ENCODE measurements at regions not wholly inside any gene's neighbourhood (a gene's known extent, or its start where the extent isn't known, plus 50 kb on each side); places are given as distances from the start of the nearest gene placed in this dataset.

- POLR2A ChIA-PET: no interaction called here
- TF ChIP-seq CTCF (IDR thresholded peaks at IDR 0.05): no peak
- Mint-ChIP-seq H3K4me1 (ENCODE audit: low read depth) (no peaks in the 10 kb centered on the region), H3K9me3 (no peaks in the 10 kb centered on the region), H3K27ac (no peak overlapping the region), H3K4me3 (no peak overlapping the region), H3K27me3 (peaks cover 27% of the 10 kb centered on the region), H3K36me3 (ENCODE audit: low read depth) (no peaks in the 10 kb centered on the region)
- CTCF ChIA-PET: no interaction called here
- ATAC-seq (ENCODE audit: poor library complexity) (no peak), DNase-seq (no peak)
- no peaks in the 10 kb centered on the region for H3K4me1 ChIP-seq (ENCODE audit: insufficient read depth, low read length)
- H3K9me3 ChIP-seq (ENCODE audit: control insufficient read depth in 1 of 2, insufficient read depth in 1 of 2, low read length in 2 of 2): no peaks in the 10 kb centered on the region
- no peak overlapping the region for H3K4me3 ChIP-seq (ENCODE audit: low read length)
- no peak overlapping the region for H3K27ac ChIP-seq (ENCODE audit: low read depth in 1 of 2, low read length in 2 of 2)
- peaks cover 2 to 3% of the 10 kb centered on the region in 2 experiments for H3K27me3 ChIP-seq (ENCODE audit: control insufficient read depth in 1 of 2, insufficient read depth in 2 of 2, low read length in 2 of 2)
- intact Hi-C loops (cut with DNase I, micrococcal nuclease): no loop called here
- no peaks in the 10 kb centered on the region for H3K36me3 ChIP-seq (ENCODE audit: insufficient read depth, low read length)
These were observed 257.2 kb downstream of the INSIG2 start for GRCh38 chr2:118345465-118345864.

DNA sequence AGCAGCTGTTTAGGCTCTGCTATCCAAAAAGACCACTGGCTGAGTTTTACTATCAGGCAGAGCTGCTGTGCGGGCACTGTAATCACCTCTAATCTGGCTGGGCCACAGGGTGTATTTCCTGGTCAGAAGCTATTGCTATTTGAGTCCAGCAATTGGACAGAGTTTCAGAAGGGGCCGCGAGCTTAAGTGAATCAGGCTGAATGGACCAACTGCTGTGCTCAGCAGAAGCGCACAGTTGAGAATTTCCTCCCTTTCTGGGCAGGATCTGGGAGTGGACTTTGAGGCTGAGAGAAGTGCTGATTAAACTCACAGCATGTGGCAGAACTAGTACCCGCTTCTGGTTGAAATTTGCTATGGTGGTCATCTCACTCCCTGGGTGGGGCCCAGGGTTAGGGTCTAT is 251.8 kb downstream of the INSIG2 start:
- Histone ChIP-seq H3K27me3 (ENCODE audit: control insufficient read depth in 1 of 2, insufficient read depth in 2 of 2, low read length in 2 of 2) (peaks cover 0 to 3% of the 10 kb centered on the region in 2 experiments), H3K9me3 (ENCODE audit: control insufficient read depth in 1 of 2, insufficient read depth in 1 of 2, low read length in 2 of 2) (peaks cover 3 to 8% of the 10 kb centered on the region in 2 experiments), H3K4me1 (ENCODE audit: insufficient read depth, low read length) (no peaks in the 10 kb centered on the region), H3K27ac (ENCODE audit: low read depth in 1 of 2, low read length in 2 of 2) (no peak overlapping the region), H3K36me3 (ENCODE audit: insufficient read depth, low read length) (no peaks in the 10 kb centered on the region), H3K4me3 (ENCODE audit: low read length) (no peak overlapping the region)
- intact Hi-C loops (cut with DNase I, micrococcal nuclease): no loop called here
- Mint-ChIP-seq H3K9me3 (peaks cover 9% of the 10 kb centered on the region), H3K27me3 (peaks cover 25% of the 10 kb centered on the region), H3K4me1 (ENCODE audit: low read depth) (no peaks in the 10 kb centered on the region), H3K4me3 (no peak overlapping the region), H3K27ac (no peak overlapping the region), H3K36me3 (ENCODE audit: low read depth) (no peaks in the 10 kb centered on the region)
- DNase-seq: no peak
- no peak for ATAC-seq (ENCODE audit: poor library complexity)
- ChIA-PET CTCF (no interaction called here), POLR2A (no interaction called here)
- no peak for TF ChIP-seq CTCF (IDR thresholded peaks at IDR 0.05)

- H3K27me3 ChIP-seq (ENCODE audit: control insufficient read depth in 1 of 2, insufficient read depth in 2 of 2, low read length in 2 of 2): peaks cover 0 to 3% of the 10 kb centered on the region in 2 experiments
- no peak overlapping the region for H3K27ac ChIP-seq (ENCODE audit: low read depth in 1 of 2, low read length in 2 of 2)
- no peak for DNase-seq
- Mint-ChIP-seq H3K4me3 (no peak overlapping the region), H3K36me3 (ENCODE audit: low read depth) (no peaks in the 10 kb centered on the region), H3K27me3 (peaks cover 23% of the 10 kb centered on the region), H3K9me3 (peaks cover 9% of the 10 kb centered on the region), H3K4me1 (ENCODE audit: low read depth) (no peaks in the 10 kb centered on the region), H3K27ac (no peak overlapping the region)
- no peaks in the 10 kb centered on the region for H3K4me1 ChIP-seq (ENCODE audit: insufficient read depth, low read length)
- ChIA-PET POLR2A (no interaction called here), CTCF (no interaction called here)
- H3K9me3 ChIP-seq (ENCODE audit: control insufficient read depth in 1 of 2, insufficient read depth in 1 of 2, low read length in 2 of 2): peaks cover 3 to 8% of the 10 kb centered on the region in 2 experiments
- no peak overlapping the region for H3K4me3 ChIP-seq (ENCODE audit: low read length)
- no peak for ATAC-seq (ENCODE audit: poor library complexity)
- no peak for TF ChIP-seq CTCF (IDR thresholded peaks at IDR 0.05)
- intact Hi-C loops (cut with DNase I, micrococcal nuclease): no loop called here
- no peaks in the 10 kb centered on the region for H3K36me3 ChIP-seq (ENCODE audit: insufficient read depth, low read length)
These were observed 251.1 kb downstream of the INSIG2 start for GRCh38 chr2:118339386-118339785.
